ENCODE measurements at regions not wholly inside any gene's neighbourhood (a gene's known extent, or its start where the extent isn't known, plus 50 kb on each side); places are given as distances from the start of the nearest gene placed in this dataset.

DNA sequence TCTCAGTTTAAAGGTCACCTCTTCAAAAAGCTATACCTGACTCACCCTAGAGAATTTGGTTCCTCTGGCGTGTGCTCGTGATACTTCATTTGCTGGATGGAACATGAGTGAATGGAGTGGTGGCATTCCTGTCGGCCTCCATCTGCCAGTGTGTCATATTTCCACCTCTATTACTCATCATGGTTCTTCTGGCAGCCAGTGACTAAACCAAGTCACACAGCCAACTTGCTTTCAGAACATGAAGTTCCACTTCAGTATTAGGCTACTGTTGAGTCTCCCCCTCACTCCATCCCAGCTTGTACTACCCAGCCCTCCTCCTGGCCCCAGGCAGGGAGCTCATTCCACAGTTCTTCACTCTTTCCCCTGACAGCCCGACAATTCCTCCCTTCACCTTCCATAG, 169.8 kb downstream of the MREG start:
- Mint-ChIP-seq H3K27ac (ENCODE audit: unreplicated experiment) (no peak overlapping the region), H3K27me3 (ENCODE audit: unreplicated experiment) (no peaks in the 10 kb centered on the region), H3K4me3 (ENCODE audit: unreplicated experiment) (no peak overlapping the region), H3K36me3 (ENCODE audit: unreplicated experiment) (no peaks in the 10 kb centered on the region), H3K9me3 (ENCODE audit: unreplicated experiment) (peaks cover 3% of the 10 kb centered on the region), H3K4me1 (ENCODE audit: unreplicated experiment) (peaks cover 26% of the 10 kb centered on the region)
- TF ChIP-seq, protein P1, sequence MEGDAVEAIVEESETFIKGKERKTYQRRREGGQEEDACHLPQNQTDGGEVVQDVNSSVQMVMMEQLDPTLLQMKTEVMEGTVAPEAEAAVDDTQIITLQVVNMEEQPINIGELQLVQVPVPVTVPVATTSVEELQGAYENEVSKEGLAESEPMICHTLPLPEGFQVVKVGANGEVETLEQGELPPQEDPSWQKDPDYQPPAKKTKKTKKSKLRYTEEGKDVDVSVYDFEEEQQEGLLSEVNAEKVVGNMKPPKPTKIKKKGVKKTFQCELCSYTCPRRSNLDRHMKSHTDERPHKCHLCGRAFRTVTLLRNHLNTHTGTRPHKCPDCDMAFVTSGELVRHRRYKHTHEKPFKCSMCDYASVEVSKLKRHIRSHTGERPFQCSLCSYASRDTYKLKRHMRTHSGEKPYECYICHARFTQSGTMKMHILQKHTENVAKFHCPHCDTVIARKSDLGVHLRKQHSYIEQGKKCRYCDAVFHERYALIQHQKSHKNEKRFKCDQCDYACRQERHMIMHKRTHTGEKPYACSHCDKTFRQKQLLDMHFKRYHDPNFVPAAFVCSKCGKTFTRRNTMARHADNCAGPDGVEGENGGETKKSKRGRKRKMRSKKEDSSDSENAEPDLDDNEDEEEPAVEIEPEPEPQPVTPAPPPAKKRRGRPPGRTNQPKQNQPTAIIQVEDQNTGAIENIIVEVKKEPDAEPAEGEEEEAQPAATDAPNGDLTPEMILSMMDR (IDR thresholded peaks at IDR 0.05): no peak
- DNase-seq (ENCODE audit: extremely low spot score, unreplicated experiment): no peak

DNA sequence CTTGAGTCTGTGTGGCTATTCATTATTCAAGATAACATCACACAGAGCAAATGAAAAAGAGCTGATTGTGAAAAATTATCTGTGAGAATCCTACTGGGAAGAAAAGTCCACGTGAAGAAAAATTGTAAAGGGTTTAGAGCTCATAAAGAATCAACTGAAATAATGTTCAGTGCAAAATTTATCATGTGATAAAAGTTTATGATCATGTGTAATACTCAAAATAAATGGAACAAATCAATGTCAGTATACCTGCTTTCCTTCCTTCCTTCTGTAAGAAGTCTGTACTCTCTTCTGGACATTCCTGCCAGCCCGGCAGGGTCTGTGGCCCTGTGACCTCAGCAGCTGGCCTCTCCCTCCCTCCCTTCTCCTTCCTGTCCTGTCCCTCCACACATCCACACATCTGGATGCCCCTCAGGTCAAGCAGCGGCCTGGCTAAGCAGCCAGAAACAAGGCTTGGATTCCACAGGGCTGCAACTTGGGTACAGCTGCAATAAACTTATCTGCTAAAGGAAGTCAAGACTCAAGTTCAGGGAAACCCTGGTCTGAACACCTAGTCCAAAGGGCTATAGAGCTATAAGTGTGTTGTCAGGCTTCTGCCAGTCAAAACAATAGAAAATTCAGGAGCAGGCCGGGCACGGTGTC, 172.1 kb downstream of the MREG start:
- Mint-ChIP-seq H3K36me3 (ENCODE audit: unreplicated experiment) (no peaks in the 10 kb centered on the region), H3K9me3 (ENCODE audit: unreplicated experiment) (no peaks in the 10 kb centered on the region), H3K4me3 (ENCODE audit: unreplicated experiment) (no peak overlapping the region), H3K27ac (ENCODE audit: unreplicated experiment) (no peak overlapping the region), H3K4me1 (ENCODE audit: unreplicated experiment) (peaks cover 28% of the 10 kb centered on the region), H3K27me3 (ENCODE audit: unreplicated experiment) (no peaks in the 10 kb centered on the region)
- DNase-seq (ENCODE audit: extremely low spot score, unreplicated experiment): no peak
- TF ChIP-seq, protein P1 (IDR thresholded peaks at IDR 0.05): no peak

DNA sequence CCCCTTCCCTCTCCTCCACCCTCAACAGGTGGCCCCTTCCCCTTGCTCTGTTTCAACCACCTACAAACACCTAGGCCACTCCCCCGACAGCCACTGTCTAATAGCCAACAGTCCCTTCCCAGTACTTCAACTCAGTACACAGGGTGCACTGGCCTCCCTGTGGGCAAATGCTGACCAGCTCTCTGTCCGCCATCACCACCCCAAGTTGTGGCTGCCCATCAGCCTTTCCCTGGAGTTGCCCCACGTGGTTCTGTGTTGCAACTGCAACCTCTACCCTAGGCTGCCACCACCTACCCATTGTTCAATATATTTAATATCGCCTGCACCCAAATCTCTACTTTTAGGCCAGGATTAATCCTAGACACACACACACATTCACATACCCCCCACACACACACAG, 173.5 kb downstream of the MREG start:
- no peak for DNase-seq (ENCODE audit: extremely low spot score, unreplicated experiment)
- Mint-ChIP-seq H3K4me1 (ENCODE audit: unreplicated experiment) (peaks cover 37% of the 10 kb centered on the region), H3K27ac (ENCODE audit: unreplicated experiment) (no peak overlapping the region), H3K4me3 (ENCODE audit: unreplicated experiment) (no peak overlapping the region), H3K9me3 (ENCODE audit: unreplicated experiment) (no peaks in the 10 kb centered on the region), H3K36me3 (ENCODE audit: unreplicated experiment) (no peaks in the 10 kb centered on the region), H3K27me3 (ENCODE audit: unreplicated experiment) (no peaks in the 10 kb centered on the region)
- TF ChIP-seq, protein P1 (IDR thresholded peaks at IDR 0.05): no peak

DNA sequence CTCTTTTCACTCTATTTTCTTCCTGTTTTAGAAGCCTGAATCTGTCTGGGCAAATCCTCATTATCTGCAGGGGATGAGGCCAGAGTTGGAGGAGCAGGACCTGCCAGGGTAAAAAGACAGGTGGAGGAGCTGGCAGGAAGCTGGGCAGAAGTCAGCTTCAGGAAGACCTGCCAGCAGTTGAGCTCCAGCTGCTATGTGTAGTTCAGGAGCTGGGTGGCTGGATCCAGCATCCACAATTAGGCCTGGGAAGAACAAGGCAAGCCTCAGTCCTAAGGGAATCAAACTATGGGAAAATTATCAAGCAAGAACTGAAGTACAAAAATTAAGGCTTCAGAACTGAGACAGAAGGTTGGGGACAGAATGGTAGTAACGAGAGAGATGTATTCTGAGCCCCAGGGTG, 174.0 kb downstream of the MREG start:
- no peak for DNase-seq (ENCODE audit: extremely low spot score, unreplicated experiment)
- H3K4me1 Mint-ChIP-seq (ENCODE audit: unreplicated experiment): peaks cover 42% of the 10 kb centered on the region
- H3K4me3 Mint-ChIP-seq (ENCODE audit: unreplicated experiment): no peak overlapping the region
- H3K27ac Mint-ChIP-seq (ENCODE audit: unreplicated experiment): no peak overlapping the region
- TF ChIP-seq, protein P1 (IDR thresholded peaks at IDR 0.05): no peak
- no peaks in the 10 kb centered on the region for H3K27me3 Mint-ChIP-seq (ENCODE audit: unreplicated experiment)
- no peaks in the 10 kb centered on the region for H3K36me3 Mint-ChIP-seq (ENCODE audit: unreplicated experiment)
- H3K9me3 Mint-ChIP-seq (ENCODE audit: unreplicated experiment): no peaks in the 10 kb centered on the region

DNA sequence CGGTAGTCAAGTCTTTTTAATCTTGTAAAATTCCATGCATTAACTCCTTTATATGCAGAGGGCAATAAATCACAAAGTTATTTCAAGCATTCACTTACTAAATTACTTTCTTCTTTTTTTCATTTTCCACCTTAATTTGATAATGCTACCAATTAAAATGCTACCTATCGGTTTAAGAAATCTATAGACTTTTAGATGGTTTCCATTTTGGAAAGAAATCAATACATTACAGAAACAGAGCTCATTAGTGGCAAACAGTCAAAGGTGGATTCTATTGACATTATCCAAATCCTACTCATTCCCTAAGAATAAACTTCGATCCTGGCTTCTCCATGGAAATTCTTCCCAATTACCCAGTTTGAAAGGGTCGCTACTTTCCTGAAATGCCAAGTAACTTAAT, 176.5 kb downstream of the MREG start:
- no peak for DNase-seq (ENCODE audit: extremely low spot score, unreplicated experiment)
- Mint-ChIP-seq H3K27me3 (ENCODE audit: unreplicated experiment) (no peaks in the 10 kb centered on the region), H3K36me3 (ENCODE audit: unreplicated experiment) (no peaks in the 10 kb centered on the region), H3K9me3 (ENCODE audit: unreplicated experiment) (no peaks in the 10 kb centered on the region), H3K27ac (ENCODE audit: unreplicated experiment) (no peak overlapping the region), H3K4me3 (ENCODE audit: unreplicated experiment) (no peak overlapping the region), H3K4me1 (ENCODE audit: unreplicated experiment) (peaks cover 60% of the 10 kb centered on the region)
- TF ChIP-seq, protein P1 (IDR thresholded peaks at IDR 0.05): no peak
